A673 (cell line): ENCODE measurements at regions not wholly inside any gene's neighbourhood (a gene's known extent, or its start where the extent isn't known, plus 50 kb on each side); places are given as distances from the start of the nearest gene placed in this dataset.

Experiments used
- CTCF ChIP-seq: fragments of 300-800, 200-600 bp; sonication (generic); conservative IDR thresholded peaks from 2 replicates; pipeline ENCODE4 v1.5.1; 2017; ENCODE audit warnings: low read depth, mild to moderate bottlenecking, antibody characterized with exemption, low read length, moderate library complexity, mixed read lengths
- EZH2 ChIP-seq: fragments of 200-600 bp; sonication (generic); IDR thresholded peaks from 2 replicates; pipeline ENCODE4 v1.6.1; 2017; ENCODE audit warnings: borderline replicate concordance, low read depth, mild to moderate bottlenecking, mixed read lengths, antibody characterized with exemption, low read length; ENCODE audit not compliant: poor library complexity, severe bottlenecking

- TF ChIP-seq CTCF (no peak), EZH2 (no peak)
Observed at GRCh38 chr6:88494401-88495140, 328.4 kb upstream of the CNR1 start.
